ENCODE measurements at regions not wholly inside any gene's neighbourhood (a gene's known extent, or its start where the extent isn't known, plus 50 kb on each side); places are given as distances from the start of the nearest gene placed in this dataset.

- no peak for DNase-seq (ENCODE audit: low spot score)
- no peak for TF ChIP-seq CTCF (IDR thresholded peaks at IDR 0.05; ENCODE audit: unreplicated experiment)
- peaks cover 4% of the 10 kb centered on the region for H3K9me3 Mint-ChIP-seq (ENCODE audit: unreplicated experiment)
- no peak overlapping the region for H3K4me3 Mint-ChIP-seq (ENCODE audit: unreplicated experiment)
- no peak overlapping the region for H3K27ac Mint-ChIP-seq (ENCODE audit: unreplicated experiment)
- no peaks in the 10 kb centered on the region for H3K4me1 Mint-ChIP-seq (ENCODE audit: unreplicated experiment)
- no peaks in the 10 kb centered on the region for H3K27me3 Mint-ChIP-seq (ENCODE audit: unreplicated experiment)
- H3K36me3 Mint-ChIP-seq (ENCODE audit: low read depth, unreplicated experiment) = no peaks in the 10 kb centered on the region
These were observed 208.2 kb downstream of the UBE2E3 start for GRCh38 chr2:181188605-181189004.

- TF ChIP-seq CTCF (IDR thresholded peaks at IDR 0.05; ENCODE audit: unreplicated experiment) = no peak
- no peaks in the 10 kb centered on the region for H3K4me1 Mint-ChIP-seq (ENCODE audit: unreplicated experiment)
- no peak overlapping the region for H3K27ac Mint-ChIP-seq (ENCODE audit: unreplicated experiment)
- no peaks in the 10 kb centered on the region for H3K36me3 Mint-ChIP-seq (ENCODE audit: low read depth, unreplicated experiment)
- H3K9me3 Mint-ChIP-seq (ENCODE audit: unreplicated experiment) = peaks cover 4% of the 10 kb centered on the region
- no peak for DNase-seq (ENCODE audit: low spot score)
- H3K27me3 Mint-ChIP-seq (ENCODE audit: unreplicated experiment) = no peaks in the 10 kb centered on the region
- no peak overlapping the region for H3K4me3 Mint-ChIP-seq (ENCODE audit: unreplicated experiment)
These were observed 209.5 kb downstream of the UBE2E3 start for GRCh38 chr2:181189951-181190350.

GRCh38 chr2:181190711-181191110, 210.3 kb downstream of the UBE2E3 start:
- no peaks in the 10 kb centered on the region for H3K9me3 Mint-ChIP-seq (ENCODE audit: unreplicated experiment)
- no peak for DNase-seq (ENCODE audit: low spot score)
- H3K27me3 Mint-ChIP-seq (ENCODE audit: unreplicated experiment) = no peaks in the 10 kb centered on the region
- no peak overlapping the region for H3K27ac Mint-ChIP-seq (ENCODE audit: unreplicated experiment)
- H3K36me3 Mint-ChIP-seq (ENCODE audit: low read depth, unreplicated experiment) = no peaks in the 10 kb centered on the region
- no peak for TF ChIP-seq CTCF (IDR thresholded peaks at IDR 0.05; ENCODE audit: unreplicated experiment)
- no peak overlapping the region for H3K4me3 Mint-ChIP-seq (ENCODE audit: unreplicated experiment)
- no peaks in the 10 kb centered on the region for H3K4me1 Mint-ChIP-seq (ENCODE audit: unreplicated experiment)

- H3K9me3 Mint-ChIP-seq (ENCODE audit: unreplicated experiment) = no peaks in the 10 kb centered on the region
- H3K27me3 Mint-ChIP-seq (ENCODE audit: unreplicated experiment) = no peaks in the 10 kb centered on the region
- H3K27ac Mint-ChIP-seq (ENCODE audit: unreplicated experiment) = no peak overlapping the region
- H3K4me3 Mint-ChIP-seq (ENCODE audit: unreplicated experiment) = no peak overlapping the region
- H3K4me1 Mint-ChIP-seq (ENCODE audit: unreplicated experiment) = no peaks in the 10 kb centered on the region
- H3K36me3 Mint-ChIP-seq (ENCODE audit: low read depth, unreplicated experiment) = no peaks in the 10 kb centered on the region
- no peak for DNase-seq (ENCODE audit: low spot score)
- no peak for TF ChIP-seq CTCF (IDR thresholded peaks at IDR 0.05; ENCODE audit: unreplicated experiment)
These were observed 213.1 kb downstream of the UBE2E3 start for GRCh38 chr2:181193550-181193949.

GRCh38 chr2:181196401-181196800, 216.0 kb downstream of the UBE2E3 start:
- no peak for DNase-seq (ENCODE audit: low spot score)
- H3K4me3 Mint-ChIP-seq (ENCODE audit: unreplicated experiment) = no peak overlapping the region
- no peak for TF ChIP-seq CTCF (IDR thresholded peaks at IDR 0.05; ENCODE audit: unreplicated experiment)
- no peaks in the 10 kb centered on the region for H3K27me3 Mint-ChIP-seq (ENCODE audit: unreplicated experiment)
- no peak overlapping the region for H3K27ac Mint-ChIP-seq (ENCODE audit: unreplicated experiment)
- H3K9me3 Mint-ChIP-seq (ENCODE audit: unreplicated experiment) = no peaks in the 10 kb centered on the region
- no peaks in the 10 kb centered on the region for H3K36me3 Mint-ChIP-seq (ENCODE audit: low read depth, unreplicated experiment)
- H3K4me1 Mint-ChIP-seq (ENCODE audit: unreplicated experiment) = no peaks in the 10 kb centered on the region
